GM12878 (cell line): ENCODE measurements at regions not wholly inside any gene's neighbourhood (a gene's known extent, or its start where the extent isn't known, plus 50 kb on each side); places are given as distances from the start of the nearest gene placed in this dataset.

Source experiments
- ATAC-seq: fragments of 200-7000 bp; cut with Tn5 transposase; 3 replicates; pipeline ENCODE4 v1.9.1; 2020; ENCODE audit warnings: mild to moderate bottlenecking, moderate library complexity
- BruUV-seq: library from RNA; stranded (reverse); fragments of 400-500 nt; replicated peaks from 2 replicates; lab custom pipeline; 2021; lab: Mats Ljungman, UMichigan
- CTCF ChIA-PET: fragments of 300-600 bp; sonication (Branson Sonifier 250); formaldehyde crosslinking; extraction: SDS; loops from one replicate; lab custom pipeline; 2021; ENCODE audit warnings: inconsistent platforms; lab: Yijun Ruan, JAX
- POLR2A ChIA-PET: fragments of 350-600 bp; formaldehyde crosslinking; extraction: SDS; loops from one replicate; lab custom pipeline; 2021; ENCODE audit warnings: inconsistent platforms; lab: Charles Lee
- RAD21 ChIA-PET: fragments of 300-600 bp; sonication (Branson Sonifier 250); formaldehyde crosslinking; loops from one replicate; lab custom pipeline; 2023; ENCODE audit warnings: antibody characterized with exemption; ENCODE audit not compliant: unreplicated experiment; lab: Charles Lee
- SMC1A ChIA-PET: fragments of 300-600 bp; sonication (Branson Sonifier 250); formaldehyde crosslinking; loops from one replicate; lab custom pipeline; 2023; ENCODE audit not compliant: unreplicated experiment, uncharacterized antibody; lab: Charles Lee
- DNase-seq: peaks from one replicate; pipeline ENCODE4 v3.0.0-alpha.2; 2011; ENCODE audit warnings: low read depth, low spot score
- FAIRE-seq: peaks from 3 replicates; lab custom pipeline; 2011; peaks lifted over from hg19 to GRCh38; lab: Jason Lieb, UNC
- H2AFZ ChIP-seq: 2 replicates; pipeline ENCODE4 v1.6.0; 2011; ENCODE audit warnings: low read depth, low read length, control low read depth; ENCODE audit not compliant: control insufficient read depth
- H3K27ac ChIP-seq: 2 replicates; pipeline ENCODE4 v1.5.1; 2011; ENCODE audit warnings: control low read depth; ENCODE audit not compliant: control insufficient read depth, insufficient read depth
- H3K27me3 ChIP-seq, 2 experiments: replicated peaks in 1 of 2; 2 replicates each; pipeline versions ENCODE4 v1.6.0 to v1.6.1; 2011; ENCODE audit warnings: low read length in 1 of 2; ENCODE audit not compliant: control insufficient read depth in 2 of 2, insufficient read depth in 2 of 2
- H3K36me3 ChIP-seq, 2 experiments: 2 replicates each; pipeline ENCODE4 v1.5.1; 2011; ENCODE audit warnings: low read length in 1 of 2; ENCODE audit not compliant: control insufficient read depth in 2 of 2, insufficient read depth in 2 of 2
- H3K4me1 ChIP-seq: 2 replicates; pipeline ENCODE4 v1.6.1; 2011; ENCODE audit warnings: mild to moderate bottlenecking, low read length, moderate library complexity, mixed read lengths; ENCODE audit not compliant: control insufficient read depth, insufficient read depth
- H3K4me2 ChIP-seq: 2 replicates; pipeline ENCODE4 v1.6.0; 2011; ENCODE audit warnings: control low read depth; ENCODE audit not compliant: control insufficient read depth, insufficient read depth
- H3K4me3 ChIP-seq: fragments of 200-600 bp; sonication (generic); 2 replicates; pipeline ENCODE4 v1.5.1; 2016
- H3K79me2 ChIP-seq: 2 replicates; pipeline ENCODE4 v1.6.0; 2011; ENCODE audit warnings: low read length; ENCODE audit not compliant: control insufficient read depth, insufficient read depth
- H3K9ac ChIP-seq: 2 replicates; pipeline ENCODE4 v1.8.0; 2011; ENCODE audit warnings: low read length, control low read depth, mixed read lengths; ENCODE audit not compliant: control insufficient read depth, insufficient read depth
- H3K9me3 ChIP-seq: replicated peaks from 3 replicates; pipeline ENCODE4 v1.5.1; 2011; ENCODE audit warnings: mild to moderate bottlenecking, low read length; ENCODE audit not compliant: control insufficient read depth, insufficient read depth
- H4K20me1 ChIP-seq: 2 replicates; pipeline ENCODE4 v1.6.0; 2011; ENCODE audit not compliant: control insufficient read depth, insufficient read depth
- BACH1 ChIP-seq: fragments of 450-650 bp; IDR thresholded peaks from 2 replicates; pipeline ENCODE4 v1.6.1; 2017; ENCODE audit warnings: mild to moderate bottlenecking, borderline replicate concordance
- BCLAF1 ChIP-seq: fragments of 450-650 bp; IDR thresholded peaks from 2 replicates; pipeline ENCODE4 v1.6.1; 2017; ENCODE audit warnings: antibody characterized with exemption, mild to moderate bottlenecking, moderate library complexity
- EED ChIP-seq: sonication (generic); IDR thresholded peaks from 2 replicates; pipeline ENCODE4 v1.6.1; 2016; ENCODE audit warnings: antibody characterized with exemption, low read depth
- HDGF ChIP-seq: fragments of 450-650 bp; IDR thresholded peaks from 2 replicates; pipeline ENCODE4 v1.6.1; 2016; ENCODE audit warnings: antibody characterized with exemption
- MEF2B ChIP-seq: fragments of 450-650 bp; IDR thresholded peaks from 2 replicates; pipeline ENCODE4 v1.6.1; 2018; ENCODE audit warnings: mild to moderate bottlenecking, moderate library complexity; ENCODE audit not compliant: partially characterized antibody, poor library complexity, severe bottlenecking
- MTA2 ChIP-seq: fragments of 450-650 bp; IDR thresholded peaks from 2 replicates; pipeline ENCODE4 v1.6.1; 2016; ENCODE audit warnings: low read depth, mild to moderate bottlenecking, moderate library complexity
- NR2F1 ChIP-seq: fragments of 450-650 bp; conservative IDR thresholded peaks from 2 replicates; pipeline ENCODE4 v1.6.1; 2017; ENCODE audit warnings: mild to moderate bottlenecking
- NRF1 ChIP-seq: conservative IDR thresholded peaks from 2 replicates; pipeline ENCODE4 v1.6.1; 2011; ENCODE audit warnings: mild to moderate bottlenecking, low read depth, low read length, improper control_type of control experiment
- POLR2AphosphoS2 ChIP-seq: IDR thresholded peaks from 2 replicates; pipeline ENCODE4 v1.6.1; 2011; ENCODE audit warnings: low read depth, mild to moderate bottlenecking, low read length, improper control_type of control experiment, moderate library complexity
- RELA ChIP-seq: fragments of 450-650 bp; IDR thresholded peaks from 2 replicates; pipeline ENCODE4 v1.8.0; 2014; ENCODE audit warnings: borderline replicate concordance; ENCODE audit not compliant: partially characterized antibody
- TCF7 ChIP-seq: IDR thresholded peaks from 2 replicates; pipeline ENCODE4 v1.6.1; 2014; ENCODE audit warnings: antibody characterized with exemption, borderline replicate concordance
- ZBTB40 ChIP-seq: fragments of 450-650 bp; IDR thresholded peaks from 2 replicates; pipeline ENCODE4 v1.6.1; 2016; ENCODE audit warnings: mild to moderate bottlenecking, moderate library complexity, borderline replicate concordance
- WGBS: methylation state at CpG from one replicate; pipeline ENCODE4 v1.1.6; 2016; ENCODE audit warnings: low lambda C conversion rate; ENCODE audit not compliant: insufficient replicate concordance, insufficient coverage; ENCODE audit errors: missing lambda C conversion rate; 5-methylcytosine and 5-hydroxymethylcytosine counted together
- in situ Hi-C: fragments of 300-500 bp; cut with MboI; formaldehyde crosslinking; loops from 9 replicates; pipeline ENCODE4 v1.14.3; 2018; ENCODE audit warnings: mixed read lengths
- intact Hi-C: fragments of 100-400 bp; cut with micrococcal nuclease; formaldehyde crosslinking; loops from one replicate; pipeline ENCODE4 v1.14.2; 2022; ENCODE audit not compliant: unreplicated experiment
- TF ChIP-seq, protein P1 (sequence below): fragments of 450-650 bp; IDR thresholded peaks from 2 replicates; pipeline ENCODE4 v1.6.1; 2014; ENCODE audit warnings: mild to moderate bottlenecking
- TF ChIP-seq, protein P2 (sequence below): IDR thresholded peaks from 2 replicates; pipeline ENCODE4 v1.6.1; 2012; ENCODE audit warnings: low read depth, low read length, improper control_type of control experiment

GRCh38 chr2:176395273-176395854 is 126.1 kb downstream of the MTX2 start:
- ChIA-PET SMC1A (no interaction called here), RAD21 (no interaction called here), CTCF (no interaction called here), POLR2A (no interaction called here)
- no peak overlapping the region for H2AFZ ChIP-seq
- TF ChIP-seq TCF7 (no peak), MEF2B (no peak), NRF1 (no peak), POLR2AphosphoS2 (no peak), HDGF (no peak), EED (no peak), ZBTB40 (no peak), RELA (no peak), BACH1 (no peak), NR2F1 (no peak), MTA2 (no peak), BCLAF1 (no peak)
- TF ChIP-seq, protein P1, sequence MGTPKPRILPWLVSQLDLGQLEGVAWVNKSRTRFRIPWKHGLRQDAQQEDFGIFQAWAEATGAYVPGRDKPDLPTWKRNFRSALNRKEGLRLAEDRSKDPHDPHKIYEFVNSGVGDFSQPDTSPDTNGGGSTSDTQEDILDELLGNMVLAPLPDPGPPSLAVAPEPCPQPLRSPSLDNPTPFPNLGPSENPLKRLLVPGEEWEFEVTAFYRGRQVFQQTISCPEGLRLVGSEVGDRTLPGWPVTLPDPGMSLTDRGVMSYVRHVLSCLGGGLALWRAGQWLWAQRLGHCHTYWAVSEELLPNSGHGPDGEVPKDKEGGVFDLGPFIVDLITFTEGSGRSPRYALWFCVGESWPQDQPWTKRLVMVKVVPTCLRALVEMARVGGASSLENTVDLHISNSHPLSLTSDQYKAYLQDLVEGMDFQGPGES = no peak
- TF ChIP-seq, protein P2, sequence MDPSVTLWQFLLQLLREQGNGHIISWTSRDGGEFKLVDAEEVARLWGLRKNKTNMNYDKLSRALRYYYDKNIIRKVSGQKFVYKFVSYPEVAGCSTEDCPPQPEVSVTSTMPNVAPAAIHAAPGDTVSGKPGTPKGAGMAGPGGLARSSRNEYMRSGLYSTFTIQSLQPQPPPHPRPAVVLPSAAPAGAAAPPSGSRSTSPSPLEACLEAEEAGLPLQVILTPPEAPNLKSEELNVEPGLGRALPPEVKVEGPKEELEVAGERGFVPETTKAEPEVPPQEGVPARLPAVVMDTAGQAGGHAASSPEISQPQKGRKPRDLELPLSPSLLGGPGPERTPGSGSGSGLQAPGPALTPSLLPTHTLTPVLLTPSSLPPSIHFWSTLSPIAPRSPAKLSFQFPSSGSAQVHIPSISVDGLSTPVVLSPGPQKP = no peak
- ATAC-seq (no peak), FAIRE-seq (no peak), DNase-seq (no peak)
- BruUV-seq = no TSS peak
- no peaks in the 10 kb centered on the region for H3K36me3 ChIP-seq
- in situ Hi-C loops (no loop called here), intact Hi-C loops (no loop called here)
- no peak overlapping the region for H3K9ac ChIP-seq
- H3K27ac ChIP-seq = no peak overlapping the region
- no peak overlapping the region for H3K4me3 ChIP-seq
- H3K27me3 ChIP-seq = peaks cover 0 to 3% of the 10 kb centered on the region in 2 experiments; a peak in 1 of 4 replicates
- H3K4me1 ChIP-seq = no peaks in the 10 kb centered on the region
- H3K4me2 ChIP-seq = no peak overlapping the region
- WGBS = 54% methylated on average over 3 of the region's 3 CpGs
- no peaks in the 10 kb centered on the region for H3K79me2 ChIP-seq
- no peaks in the 10 kb centered on the region for H4K20me1 ChIP-seq
- H3K9me3 ChIP-seq = no peaks in the 10 kb centered on the region
